Epidermal melanocyte (primary cell): ENCODE measurements at regions not wholly inside any gene's neighbourhood (a gene's known extent, or its start where the extent isn't known, plus 50 kb on each side); places are given as distances from the start of the nearest gene placed in this dataset.
"Not testable (repeated sequence)": the region's sequence is repeated elsewhere in the genome, so short reads cannot be mapped to it uniquely, and the experiment has no call there.

Experiments used
- DNase-seq: peaks from one replicate; pipeline ENCODE4 v3.0.0; 2011; ENCODE audit warnings: low spot score; ENCODE audit not compliant: insufficient read length

DNA sequence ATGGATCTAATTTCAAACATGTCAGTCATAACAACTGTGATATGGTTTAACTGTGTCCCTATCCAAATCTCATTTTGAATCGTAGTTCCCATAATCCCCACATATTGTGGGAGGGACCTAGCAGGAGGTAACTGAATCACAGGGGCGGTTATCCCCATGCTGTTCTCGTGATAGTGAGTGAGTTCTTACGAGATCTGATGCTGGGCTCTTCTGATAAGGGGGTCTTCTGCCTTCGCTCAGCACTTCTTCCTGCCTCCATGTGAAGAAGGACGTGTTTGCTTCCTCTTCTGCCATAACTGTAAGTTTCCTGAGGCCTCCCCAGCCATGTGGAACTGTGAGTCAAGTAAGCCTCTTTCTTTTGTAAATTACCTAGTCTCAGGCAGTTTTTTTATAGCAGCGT lies 138.0 kb upstream of the PCGF5 start:
- DNase-seq, result no peak

DNA sequence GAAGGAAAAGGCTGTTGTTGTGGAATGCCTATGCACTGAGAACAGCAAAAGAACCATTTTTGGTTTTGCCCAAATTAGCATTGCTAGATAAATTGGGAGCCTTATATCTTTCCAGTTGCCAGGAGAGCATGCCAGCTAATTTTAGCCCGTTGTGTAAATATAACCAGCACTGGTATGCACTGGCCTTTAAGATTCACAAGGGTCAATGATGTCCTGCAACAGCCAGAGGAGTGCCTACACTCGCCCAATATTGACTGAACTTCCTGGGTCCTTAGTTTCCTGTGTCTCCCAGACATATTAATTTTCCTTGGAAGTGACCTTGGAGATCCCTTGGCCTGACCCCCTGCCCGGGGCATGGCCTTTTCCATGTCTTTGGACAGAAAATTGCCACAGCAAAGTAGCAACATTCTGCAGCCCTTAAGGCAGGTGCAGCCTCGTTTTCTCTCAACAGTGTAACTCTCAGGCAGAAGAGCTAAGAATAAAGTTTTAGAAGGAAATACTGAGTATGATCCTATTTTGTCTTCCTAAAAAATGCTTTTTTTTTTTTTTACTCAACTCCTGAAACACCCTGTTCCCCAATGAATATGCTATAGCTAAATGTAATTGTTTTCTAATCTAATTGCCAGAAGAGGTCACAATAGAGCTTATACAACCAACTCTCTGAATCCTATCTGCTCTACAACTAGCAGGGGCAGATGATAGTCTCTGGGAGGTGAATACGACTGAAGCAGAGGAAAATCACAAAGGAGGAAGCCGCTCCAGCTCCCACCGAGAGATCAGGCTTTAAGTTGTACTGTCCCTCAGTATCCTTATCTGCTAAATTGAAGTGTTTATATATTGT lies 131.9 kb upstream of the PCGF5 start:
- DNase-seq, result peak; percentile 33

DNA sequence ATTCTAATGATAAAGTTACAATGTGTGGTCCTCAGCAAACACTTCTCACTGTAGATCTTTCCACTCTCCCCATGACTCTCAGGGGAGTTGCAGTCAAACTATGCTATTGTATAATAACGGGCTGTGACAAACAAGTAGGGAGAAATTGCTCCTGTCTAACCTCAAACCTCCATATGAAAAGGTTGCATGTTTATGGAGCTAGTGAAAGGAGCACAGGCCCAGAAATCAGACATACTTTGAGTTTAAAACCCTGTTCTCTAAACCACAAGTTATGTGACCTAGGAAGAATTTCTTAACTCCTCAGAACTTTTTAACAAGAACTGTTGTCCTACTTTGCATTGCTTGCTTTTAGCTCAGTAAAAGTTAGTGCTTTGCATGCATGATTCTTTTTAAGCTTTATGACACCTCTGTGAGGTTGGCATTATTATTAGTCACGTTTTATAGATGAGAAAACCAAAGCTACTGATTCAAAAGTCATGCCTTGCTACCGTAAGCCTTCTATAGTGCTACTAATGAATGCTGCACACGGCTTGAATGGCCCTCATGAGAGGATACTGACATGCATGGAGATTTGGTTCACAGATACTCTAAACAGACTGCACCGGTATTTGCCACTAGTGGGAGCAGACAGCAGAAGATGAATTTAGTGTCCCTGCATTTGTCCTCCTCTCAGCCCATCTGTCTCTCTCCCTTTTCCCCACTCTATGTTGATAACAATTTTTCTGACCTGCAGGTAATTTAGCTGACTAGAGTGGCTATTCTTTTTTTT lies 129.5 kb upstream of the PCGF5 start:
- no peak for DNase-seq

DNA sequence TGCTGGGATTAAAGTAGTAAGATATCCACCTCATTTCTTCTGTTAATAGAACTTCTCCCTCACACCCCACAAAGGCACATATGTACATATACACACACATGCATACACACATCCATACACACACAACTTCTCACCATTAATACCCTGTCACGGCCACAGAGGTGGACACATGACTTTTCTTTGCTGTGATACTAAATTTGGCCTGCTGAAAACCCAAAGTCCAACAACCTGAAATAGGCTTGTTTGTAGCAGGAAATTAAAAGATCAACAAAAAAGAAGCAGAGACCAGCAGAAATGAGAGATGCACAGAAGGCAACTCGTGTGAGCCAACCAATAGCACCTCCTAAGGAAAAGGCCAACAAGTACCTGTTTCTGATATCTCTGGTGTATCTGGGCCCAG lies 128.7 kb upstream of the PCGF5 start:
- DNase-seq, result no peak

DNA sequence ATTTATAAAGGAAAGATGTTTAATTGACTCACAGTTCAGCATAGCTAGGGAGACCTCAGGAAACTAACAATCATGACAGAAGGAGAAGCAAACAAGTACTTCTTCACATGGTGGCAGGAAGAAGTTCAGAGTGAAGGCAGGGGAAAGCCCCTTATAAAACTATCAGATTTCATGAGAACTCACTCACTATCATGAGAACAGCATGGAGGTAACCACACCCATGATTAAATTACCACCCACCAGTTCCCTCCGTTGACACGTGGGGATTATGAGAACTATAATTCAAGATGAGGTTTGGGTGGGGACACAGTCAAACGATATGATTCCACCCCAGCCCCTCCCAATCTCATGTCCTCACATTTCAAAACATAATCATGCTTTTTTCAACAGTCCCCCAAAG lies 124.2 kb upstream of the PCGF5 start:
- DNase-seq, result no peak

DNA sequence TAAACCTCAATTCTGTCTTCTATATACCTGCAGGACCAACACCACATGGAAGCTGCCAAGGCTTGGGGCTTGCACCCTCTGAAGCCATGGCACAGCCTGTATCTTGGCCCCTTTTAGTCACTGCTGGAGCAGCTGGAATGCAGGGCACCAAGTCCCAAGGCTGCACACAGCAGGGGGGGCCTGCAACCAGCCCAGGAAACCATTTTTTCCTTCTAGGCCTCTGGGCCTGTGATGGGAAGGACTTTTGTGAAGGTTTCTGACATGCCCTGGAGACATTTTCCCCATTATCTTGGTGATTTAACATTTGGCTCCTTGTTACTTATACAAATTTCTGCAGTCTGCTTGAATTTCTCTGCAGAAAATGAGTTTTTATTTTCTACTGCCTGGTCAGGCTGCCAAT lies 123.2 kb upstream of the PCGF5 start:
- DNase-seq, result no peak

DNA sequence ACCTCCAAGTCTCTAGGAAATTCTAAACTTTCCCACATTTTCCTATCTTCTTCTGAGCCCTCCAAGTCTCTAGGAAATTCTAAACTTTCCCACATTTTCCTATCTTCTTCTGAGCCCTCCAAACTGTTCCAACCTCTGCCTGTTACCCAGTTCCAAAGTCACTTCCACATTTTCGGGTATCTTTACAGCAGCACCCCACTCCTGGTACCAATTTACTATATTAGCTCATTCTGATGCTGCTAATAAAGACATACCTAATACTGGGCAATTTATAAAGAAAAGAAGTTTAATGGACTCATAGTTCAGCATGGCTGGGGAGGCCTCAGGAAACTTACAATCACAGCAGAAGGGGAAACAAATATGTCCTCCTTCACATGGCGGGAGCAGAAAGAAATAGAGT lies 122.4 kb upstream of the PCGF5 start:
- not testable (repeated sequence) for DNase-seq

DNA sequence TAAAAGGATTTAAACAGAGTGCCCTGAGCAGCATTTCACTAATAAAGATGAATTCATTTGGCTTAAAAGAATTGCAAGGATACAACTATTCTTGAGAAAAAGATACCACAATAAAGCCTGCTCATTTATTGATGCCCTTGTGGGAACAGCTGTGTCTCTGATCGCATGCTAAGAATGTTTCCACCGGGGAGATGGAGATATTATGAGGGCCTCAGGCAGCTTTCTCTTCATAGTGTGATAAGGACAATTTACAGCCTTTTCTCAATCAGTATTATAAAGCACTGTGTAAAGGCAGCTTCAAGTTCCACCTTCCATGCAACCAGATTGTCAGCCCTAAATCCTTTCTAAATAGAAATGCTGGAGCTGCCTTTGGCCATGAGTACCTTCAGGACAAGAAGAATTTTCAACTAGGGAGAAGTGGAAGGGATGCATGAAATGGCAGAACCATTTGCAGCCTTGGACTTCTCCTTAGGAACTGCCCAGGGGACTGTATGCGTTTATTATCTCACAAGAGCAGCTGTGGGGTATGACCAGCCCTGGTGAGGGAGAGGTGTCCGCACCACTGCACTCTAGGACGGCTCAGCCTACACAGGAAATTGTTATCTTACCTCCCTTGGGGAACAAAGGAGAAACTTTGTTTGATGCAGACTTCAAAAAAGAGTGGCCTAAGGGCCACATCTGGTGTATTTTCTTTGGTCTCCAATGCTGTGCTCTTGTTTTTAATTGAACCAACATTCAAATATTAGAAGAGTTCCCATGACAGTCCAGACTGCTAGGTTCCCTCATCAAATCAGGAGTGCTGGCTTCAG lies 116.9 kb upstream of the PCGF5 start:
- DNase-seq, result no peak

DNA sequence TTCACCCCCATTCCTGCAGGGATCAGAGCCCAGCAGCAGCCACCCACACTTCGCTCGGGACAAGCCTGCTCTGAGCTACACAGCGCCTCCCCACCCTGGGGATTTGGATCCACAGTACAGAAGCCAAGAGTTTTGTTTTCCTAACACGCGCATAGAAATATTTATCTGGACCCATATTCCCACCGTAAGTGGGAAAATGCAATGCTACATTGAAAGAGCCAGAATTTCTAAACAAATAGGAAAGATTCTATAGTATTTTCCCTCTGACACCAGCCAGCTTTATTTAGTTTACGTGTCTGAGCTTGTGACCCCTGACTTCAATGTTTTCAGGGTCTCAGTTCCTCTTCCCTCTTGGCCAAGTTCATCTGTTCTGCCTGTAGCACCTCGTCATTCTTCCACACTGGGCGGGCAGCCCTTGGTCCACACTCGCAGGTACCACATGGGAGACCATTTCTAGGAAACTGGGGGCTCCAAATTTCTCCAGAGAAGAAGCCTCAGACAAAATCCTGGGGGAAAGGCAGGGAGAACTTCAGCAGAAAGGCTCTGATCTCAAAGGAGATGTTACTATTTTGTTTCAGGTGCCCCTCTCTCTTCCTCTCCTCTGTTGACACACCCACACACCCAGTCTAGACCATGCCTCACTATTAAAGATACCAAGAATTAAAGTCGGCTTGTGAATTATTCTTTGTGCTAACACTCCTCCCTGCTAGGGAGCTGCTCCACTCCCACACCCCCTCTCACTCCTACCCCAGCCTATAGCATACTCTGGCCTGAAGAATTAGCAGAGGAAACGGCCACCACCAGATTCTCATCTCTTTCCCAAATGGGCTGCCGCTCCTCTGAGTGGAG lies 116.0 kb upstream of the PCGF5 start:
- no peak for DNase-seq

DNA sequence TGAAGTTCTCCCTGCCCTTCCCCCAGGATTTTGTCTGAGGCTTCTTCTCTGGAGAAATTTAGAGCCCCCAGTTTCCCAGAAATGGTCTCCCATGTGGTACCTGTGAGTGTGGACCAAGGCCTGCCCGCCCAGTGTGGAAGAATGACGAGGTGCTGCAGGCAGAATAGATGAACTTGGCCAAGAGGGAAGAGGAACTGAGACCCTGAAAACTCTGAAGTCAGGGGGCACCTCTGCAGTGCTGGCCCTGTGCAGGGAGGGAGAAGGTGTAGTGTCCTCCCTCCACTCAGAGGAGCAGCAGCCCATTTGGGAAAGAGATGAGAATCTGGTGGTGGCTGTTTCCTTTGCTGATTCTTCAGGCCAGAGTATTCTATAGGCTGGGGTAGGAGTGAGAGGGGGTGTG lies 115.2 kb upstream of the PCGF5 start:
- no peak for DNase-seq

DNA sequence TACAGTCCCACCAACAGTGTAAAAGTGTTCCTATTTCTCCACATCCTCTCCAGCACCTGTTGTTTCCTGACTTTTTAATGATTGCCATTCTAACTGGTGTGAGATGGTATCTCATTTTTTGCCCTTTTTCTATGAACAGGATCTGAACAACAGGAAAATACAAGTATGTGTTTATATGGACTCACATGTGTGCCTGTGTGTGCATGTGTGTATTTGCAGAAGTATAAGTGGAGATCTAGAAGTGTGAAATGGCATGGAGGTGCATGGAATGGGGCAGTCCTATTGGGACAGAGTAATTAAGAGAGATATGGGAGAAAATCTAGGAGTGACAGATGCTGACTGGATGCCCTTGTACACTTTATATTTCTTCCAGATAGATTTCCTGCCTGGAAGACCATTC lies 111.6 kb upstream of the PCGF5 start:
- DNase-seq, result no peak

DNA sequence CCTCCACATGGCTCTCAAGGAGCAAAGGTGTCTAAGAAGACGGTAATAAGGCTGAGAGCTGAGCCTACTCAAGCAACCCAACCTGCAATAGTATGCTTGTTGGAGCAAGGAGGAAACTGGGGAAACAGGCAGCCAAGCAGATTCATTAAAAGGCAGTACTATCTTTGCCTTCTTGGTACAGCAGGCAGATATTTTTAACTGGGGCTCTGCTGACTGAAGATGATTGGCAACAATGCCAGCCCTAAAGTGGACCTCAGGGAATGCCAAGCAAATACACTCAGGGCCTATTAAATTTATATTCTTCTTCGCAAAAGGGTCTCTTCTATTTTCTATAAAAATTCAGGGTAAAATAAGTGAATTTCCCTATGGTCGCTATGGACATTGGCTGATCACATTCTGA lies 109.4 kb upstream of the PCGF5 start:
- DNase-seq, result no peak

DNA sequence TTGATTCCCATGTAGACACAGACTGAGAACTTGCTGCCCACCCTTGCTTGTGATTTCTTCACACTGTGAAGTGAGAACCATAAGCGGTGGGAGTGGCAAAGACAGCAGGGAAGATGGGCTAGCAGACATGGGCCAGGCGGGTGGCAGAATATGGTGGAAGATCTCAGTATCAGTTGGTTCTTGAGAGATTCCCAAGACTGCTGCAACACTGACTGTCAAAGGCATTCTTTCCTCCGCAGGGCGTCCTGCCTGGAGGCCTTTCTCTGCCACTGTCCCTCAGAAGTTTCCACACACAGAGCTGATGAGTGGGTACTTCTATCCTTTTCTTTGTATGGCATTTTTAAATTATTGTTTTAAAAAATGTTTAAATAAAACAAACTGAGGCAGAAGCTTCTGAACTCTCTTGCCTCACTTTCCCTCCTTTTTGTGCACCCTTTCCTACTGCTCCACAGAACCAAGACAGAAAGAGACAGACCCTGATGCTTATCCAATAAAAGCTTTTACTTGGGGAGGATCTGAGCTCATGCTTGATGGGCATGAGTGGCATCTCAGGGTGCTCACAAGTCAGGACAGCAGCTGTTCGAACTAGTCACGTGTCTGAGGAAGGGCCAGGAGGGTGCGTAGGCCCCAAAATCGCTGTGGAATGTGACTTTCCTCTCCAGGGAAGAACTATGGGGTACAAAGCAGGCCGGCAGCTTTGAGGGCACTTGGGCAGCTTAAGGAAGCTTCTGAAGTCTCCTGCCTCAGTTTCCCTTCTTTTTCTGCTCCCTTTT lies 104.7 kb upstream of the PCGF5 start:
- DNase-seq, result no peak

DNA sequence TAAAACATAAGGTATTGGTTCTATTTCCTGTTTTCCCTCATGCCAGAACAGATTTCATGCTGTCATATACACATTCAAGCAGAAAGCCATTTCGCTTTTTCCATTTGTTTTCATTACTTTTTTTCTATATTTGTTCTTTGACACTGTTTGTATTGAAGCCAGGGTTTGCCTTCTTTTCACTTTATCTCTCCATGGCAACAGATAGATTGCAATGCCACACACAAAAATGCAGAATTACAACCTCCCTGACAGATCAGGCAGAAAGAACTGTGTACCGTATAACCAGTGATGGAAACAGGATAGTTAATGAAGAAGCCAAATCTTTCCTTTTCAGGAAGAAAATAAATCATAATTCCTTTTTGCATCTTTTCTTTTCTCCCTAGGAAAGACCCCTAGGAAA lies 103.0 kb upstream of the PCGF5 start:
- no peak for DNase-seq

DNA sequence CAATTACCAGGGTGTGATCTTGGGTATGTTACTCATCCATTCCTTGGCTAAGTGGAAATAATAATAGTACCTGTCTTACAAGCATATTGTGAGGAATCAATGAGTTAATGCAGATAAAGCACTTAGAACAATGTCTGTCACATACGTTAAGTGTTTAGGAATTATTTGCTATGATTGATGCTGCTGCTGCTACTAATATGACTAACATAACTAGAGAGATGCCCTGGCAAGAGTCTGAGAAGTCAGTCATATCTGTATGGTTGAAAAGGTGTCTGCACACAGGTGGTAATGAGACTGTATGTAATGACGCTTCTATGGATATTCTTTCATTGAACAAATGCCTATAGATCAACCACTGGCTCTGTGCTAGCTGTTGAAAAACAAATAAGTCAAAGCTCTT lies 100.1 kb upstream of the PCGF5 start:
- DNase-seq, result no peak

DNA sequence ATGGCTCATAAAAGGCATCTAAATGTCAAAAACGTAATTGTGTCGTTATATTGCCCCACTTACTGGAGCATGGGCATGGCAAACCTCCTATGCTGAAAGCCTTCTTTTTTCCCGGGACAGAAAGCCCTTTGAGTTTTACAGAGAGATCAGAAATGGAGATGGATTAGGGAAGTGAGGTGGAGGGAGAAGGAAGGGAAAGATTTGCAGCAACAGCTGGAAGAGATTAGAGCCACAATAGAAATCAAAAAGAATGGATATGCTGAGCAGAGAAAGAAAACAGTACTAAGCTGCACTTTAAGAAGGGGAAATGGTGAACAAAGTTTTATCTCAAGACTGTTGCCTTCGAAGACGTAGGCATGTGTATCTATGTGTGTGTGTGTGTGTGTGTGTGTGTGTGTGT lies 97.2 kb upstream of the PCGF5 start:
- no peak for DNase-seq

DNA sequence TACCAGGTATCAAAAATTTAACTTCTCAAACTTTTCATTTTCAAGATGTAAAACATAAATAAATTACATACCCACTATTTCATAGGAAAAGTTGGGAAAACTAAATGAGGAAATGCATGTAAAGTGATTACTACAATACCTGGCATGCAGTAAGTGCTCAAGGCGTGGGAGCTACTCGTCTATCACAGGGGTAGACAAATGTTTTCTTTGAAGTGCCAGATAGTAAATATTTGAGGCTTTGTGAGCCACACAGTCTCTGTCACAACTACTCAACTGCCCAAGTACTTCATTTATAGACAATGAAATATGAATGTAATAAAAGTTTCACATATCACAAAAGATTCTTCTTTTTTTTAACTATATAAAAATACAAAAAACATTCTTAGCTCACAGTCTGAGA lies 96.4 kb upstream of the PCGF5 start:
- DNase-seq, result no peak

DNA sequence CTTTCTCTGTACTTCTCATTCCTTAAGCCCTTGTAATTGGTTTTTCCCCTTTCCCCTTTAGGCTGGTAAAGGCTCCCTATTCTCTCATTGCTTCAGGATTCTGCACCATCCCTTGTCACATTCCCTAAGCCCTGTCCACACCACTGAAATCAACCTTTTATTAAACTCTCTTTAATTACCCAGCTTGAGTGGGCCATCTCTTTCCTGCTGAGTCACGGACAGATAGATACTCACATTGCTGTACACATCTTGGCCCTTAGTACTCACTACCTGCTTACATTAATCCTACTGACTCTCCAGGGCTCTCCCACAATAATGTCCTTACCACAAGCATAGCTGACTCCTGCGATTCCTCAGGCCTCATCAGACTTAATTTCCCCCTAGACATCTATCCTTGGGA lies 94.0 kb upstream of the PCGF5 start:
- DNase-seq, result no peak

DNA sequence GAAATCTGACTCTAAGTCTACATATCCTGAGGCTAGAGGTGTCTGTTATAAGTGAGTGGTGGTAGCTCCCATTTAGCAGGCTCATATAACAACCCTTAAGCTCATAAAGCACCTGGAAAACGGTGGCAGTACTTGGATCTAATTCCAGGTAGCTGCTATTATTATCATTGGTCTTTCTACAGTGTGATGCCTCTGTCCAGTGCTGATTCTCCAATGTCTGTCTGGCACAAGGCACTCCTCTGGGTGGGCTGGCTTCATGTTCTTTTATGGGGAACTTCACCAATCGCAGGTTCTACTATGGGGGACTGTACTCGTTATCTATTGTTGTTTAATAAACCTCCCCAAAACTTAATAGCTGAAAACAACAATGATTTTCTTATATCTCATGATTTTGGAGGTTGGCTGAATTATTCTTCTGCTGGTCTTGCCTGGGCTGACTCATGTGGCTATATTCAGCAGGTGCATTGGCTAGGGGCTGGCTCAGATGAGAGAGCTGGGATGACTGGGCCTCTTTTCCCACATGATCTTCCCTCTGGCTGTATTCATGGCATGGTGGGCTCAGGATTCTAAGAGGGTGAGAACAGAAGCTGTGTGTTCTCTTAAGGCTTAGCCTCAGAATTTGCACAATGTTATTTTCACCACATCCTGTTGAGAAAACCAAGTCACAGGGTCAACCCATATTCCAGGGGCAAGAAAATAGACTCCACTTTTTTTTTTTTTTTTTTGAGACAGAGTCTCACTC lies 93.0 kb upstream of the PCGF5 start:
- DNase-seq, result peak; percentile 61

DNA sequence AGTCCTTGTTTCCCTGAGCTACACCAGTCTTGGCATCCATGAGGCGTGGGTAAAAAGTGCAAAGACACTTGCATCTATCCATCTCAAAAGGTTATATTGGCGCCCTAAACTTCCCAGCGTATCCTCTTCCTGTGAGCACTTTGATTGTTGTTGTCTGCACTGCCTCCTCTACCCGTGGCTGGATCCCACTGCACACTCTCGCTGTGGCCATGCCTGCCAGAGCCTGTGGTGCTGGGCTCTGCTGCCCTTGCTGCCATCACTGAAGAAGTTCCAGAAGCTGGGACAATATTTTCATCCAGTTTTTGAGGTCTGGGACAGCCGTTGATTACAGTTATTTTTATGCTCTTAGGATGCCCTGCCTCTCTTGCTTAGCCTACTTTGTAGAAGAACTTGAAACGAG lies 85.3 kb upstream of the PCGF5 start:
- no peak for DNase-seq
